ENCODE measurements at regions not wholly inside any gene's neighbourhood (a gene's known extent, or its start where the extent isn't known, plus 50 kb on each side); places are given as distances from the start of the nearest gene placed in this dataset.

DNA sequence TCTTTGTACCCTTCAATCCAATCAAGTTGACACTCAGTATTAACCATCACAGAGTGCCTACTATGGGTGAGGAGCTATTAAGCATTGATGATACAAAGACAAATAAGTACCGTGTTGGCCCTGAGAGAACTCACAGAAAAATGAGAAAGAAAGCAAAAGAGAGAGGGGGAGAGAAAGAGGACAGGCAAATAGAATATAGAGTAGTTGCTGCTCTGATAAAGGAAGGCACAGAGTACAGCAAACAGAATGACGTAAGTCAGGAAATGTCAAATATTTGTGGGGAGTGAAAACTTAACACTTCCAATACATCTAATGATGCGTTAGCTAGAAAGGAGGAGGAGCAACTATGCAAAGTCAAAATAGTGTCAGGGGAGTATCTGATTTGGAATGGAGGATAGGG is 320.6 kb upstream of the KCNH8 start:
- DNase-seq (ENCODE audit: low spot score), result no peak

DNA sequence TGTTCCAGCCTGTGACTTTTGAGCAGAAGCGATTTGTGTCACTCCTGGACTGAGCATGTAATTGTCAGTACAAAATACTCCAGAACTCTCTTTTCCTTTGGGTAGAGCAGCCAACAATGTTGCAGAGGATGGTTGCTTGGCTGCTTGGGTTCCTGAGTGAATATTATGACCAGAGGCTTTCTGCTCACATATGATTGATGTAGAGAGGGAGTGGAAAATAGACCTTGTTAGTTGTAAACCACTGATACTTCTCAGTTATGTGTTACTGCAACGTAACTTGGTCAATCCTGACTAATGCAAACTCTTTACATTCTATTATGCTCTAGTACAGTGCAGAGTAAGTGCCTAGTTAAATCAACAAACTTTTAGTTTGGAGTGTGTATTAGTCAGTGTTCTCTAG is 322.6 kb upstream of the KCNH8 start:
- no peak for DNase-seq (ENCODE audit: low spot score)

DNA sequence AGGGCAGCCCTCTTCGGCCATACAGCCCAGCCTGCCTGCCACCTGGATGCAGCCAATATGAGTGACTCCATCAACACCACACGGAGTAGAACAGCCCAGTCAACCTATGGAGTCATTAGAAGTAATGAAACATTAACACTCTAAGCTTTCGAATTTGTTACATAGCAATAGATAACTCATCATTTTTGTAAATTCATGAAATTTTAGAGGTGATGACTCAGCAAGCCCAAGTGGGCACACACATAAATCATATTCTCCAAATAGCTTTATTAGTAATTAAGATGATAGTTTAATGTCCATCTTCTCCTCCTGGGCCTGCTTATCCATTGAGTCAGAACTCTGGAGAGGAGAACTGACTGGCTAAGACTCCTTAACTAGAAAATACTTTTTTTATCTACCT is 335.0 kb upstream of the KCNH8 start:
- no peak for DNase-seq (ENCODE audit: low spot score)

DNA sequence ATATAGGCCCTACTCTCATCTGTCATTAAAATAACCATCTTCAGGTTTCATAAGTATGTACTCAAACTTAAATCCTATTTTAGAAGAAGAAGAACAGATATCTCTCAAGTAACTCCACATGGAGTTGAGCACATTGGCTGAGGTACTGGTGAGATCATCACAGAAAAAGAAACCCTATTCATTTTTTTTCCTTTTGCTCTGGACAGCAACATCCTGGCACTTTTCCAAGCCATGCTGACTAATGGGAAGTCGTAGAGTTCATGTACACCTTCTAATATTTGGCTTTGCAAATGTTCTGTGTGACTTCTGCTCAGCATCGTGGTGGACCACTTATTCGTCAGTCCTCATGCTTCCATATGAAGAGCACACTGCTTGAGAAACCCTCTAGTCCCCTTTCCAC is 336.0 kb upstream of the KCNH8 start:
- DNase-seq (ENCODE audit: low spot score), result no peak

DNA sequence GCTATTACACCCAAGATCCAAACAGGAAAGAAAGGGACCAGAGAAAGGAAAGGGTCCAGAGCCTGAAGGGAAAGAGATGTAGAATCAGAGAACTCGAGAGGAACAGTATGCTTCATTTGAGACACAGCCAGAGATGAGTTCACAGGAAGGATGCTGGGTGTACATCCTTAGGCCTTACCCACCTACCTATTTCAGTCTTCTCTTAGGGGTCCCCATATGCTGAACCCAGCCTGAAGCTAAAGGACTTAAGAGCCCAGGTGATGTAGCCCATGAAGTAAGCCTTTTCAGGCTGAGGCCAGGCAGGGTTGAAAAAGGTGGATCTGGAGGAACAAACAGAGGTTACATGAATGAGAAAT is 338.0 kb upstream of the KCNH8 start:
- no peak for DNase-seq (ENCODE audit: low spot score)

DNA sequence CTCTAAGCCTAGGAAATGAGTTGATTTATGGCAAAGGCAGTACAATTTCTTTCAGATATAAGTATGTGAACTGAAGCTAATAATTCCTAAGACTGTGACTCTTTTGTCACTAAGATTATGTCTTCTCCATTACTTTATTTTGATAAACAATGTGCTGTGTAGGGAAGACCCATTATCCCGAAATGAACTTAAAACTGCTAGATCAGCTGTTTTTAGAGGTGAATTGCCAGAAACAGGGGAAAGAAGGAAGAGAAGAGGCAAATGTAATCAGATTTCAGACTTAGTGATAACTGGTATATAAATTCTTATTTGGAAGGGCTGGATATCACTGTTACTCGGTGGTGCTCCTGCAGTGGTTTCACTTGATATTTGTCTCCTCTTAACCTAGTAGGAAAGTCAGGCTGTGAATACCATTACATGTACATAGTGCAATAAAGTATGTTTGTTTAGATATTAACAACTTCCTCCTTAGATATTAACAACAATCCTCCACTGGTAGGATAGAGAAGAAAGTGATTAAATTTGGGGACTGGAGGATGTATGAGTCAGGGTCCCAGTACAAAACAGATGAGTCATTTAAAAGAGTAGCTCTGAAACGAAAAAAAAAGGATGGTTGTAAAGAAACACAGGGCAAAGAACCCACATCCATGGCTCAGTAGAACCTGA is 338.5 kb upstream of the KCNH8 start:
- no peak for DNase-seq (ENCODE audit: low spot score)

DNA sequence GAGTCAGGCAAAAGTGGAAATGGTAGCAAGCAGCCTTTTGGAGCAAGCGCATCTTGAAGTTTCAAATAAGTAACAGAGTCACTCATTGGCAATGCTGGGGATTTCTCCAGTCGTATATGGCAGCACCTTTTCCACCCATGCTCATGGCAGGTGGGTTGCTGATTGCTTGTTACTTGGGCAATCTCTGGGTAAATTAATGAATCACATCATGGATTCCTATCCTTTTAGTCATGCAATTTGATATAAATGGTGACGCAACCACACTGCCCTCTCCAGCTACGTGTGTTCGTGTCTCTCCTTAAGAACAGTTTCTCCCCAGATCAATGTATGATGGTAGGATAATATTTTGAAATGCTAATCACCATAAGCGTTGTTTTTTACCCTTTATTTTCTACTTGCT is 339.9 kb upstream of the KCNH8 start:
- no peak for DNase-seq (ENCODE audit: low spot score)

DNA sequence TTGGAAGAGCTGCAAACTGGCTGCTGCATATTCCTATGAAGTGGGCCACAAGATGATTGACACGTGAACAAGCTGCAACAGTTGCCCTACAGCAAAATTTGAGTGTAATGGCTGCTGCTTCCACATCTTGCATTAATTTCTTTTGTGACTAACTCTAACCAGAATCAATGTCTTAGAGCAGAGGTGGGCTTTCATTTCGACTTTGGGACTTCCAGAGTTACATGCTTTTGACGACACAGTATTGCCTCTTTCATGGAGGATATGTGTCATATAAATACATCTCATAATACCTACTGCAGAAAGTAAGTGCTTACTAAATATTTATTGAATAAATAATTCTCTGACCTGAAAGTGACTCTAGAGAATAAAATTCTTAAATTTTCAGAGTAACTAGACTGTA is 340.7 kb upstream of the KCNH8 start:
- no peak for DNase-seq (ENCODE audit: low spot score)

DNA sequence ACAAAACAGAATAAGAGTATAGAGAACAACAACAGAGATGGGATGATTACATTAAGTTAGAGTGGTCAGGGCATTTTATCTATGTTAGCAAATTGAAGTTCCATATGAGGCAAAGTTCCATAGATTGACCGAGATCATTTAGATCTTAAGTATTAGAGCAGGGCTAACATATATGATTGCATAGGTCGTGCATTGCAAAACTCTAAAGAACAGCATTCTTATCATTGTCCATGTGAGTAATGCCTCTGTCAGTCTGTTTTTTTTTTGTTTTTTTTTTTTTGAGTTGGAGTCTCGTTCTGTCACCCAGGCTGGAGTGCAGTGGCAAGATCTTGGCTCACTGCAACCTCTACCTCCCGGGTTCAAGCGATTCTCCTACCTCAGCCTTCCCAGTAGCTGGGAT is 341.7 kb upstream of the KCNH8 start:
- no peak for DNase-seq (ENCODE audit: low spot score)

DNA sequence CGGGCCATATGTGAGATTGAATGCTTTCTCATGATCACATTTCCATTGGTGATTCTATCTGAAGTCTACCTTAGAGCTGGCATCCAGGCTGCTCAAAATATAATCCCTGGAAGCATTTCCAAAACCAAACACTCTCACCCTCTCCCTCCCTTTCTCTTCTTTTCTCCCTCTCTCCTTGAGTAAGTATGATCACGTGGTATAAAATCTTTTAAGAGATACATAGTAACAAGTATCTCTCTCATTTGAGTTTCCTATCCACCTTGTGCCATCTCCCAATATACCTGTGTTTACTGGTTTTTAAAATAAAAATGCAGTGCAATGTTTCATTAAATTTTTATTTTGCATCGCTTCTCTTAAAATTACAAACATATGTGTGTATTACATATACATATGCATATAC is 350.9 kb upstream of the KCNH8 start:
- no peak for DNase-seq (ENCODE audit: low spot score)

DNA sequence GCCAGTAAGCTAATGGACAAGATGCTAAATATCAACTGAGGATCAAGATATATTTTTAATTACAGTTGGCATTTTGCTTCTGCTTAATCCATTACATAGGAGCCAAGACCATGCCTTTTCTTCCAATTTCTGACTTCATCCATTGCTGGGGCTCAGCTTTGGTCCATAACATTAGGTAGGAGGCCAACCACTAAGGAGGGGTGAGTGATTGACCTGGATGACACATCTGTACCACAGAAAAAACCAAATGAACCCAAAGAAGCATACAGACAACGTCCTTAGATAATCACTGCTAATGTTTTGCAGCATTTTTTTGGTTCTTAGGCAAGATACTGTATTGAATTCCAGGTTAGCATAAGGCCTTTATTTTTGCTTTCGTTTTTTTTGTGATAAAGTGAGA is 353.2 kb upstream of the KCNH8 start:
- no peak for DNase-seq (ENCODE audit: low spot score)

DNA sequence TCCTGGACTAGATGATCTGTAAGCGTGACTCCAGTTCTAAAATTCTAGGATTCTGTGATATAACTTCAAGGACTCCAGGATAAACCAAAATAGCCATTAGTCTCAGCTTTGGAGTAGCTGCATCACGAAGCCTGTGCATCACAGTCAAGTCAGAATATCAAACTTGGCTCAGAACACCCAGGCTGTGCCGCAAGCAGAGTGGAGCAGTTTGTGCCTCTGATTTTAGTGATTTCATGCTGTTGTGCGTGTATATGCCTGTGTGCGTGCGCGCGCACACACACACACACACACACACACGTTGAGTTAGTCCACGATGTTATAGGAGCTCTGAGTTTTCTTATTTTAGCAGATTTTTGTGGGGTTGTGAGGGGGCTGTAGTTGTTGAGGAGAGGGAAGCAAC is 356.6 kb upstream of the KCNH8 start:
- DNase-seq (ENCODE audit: low spot score), result no peak

DNA sequence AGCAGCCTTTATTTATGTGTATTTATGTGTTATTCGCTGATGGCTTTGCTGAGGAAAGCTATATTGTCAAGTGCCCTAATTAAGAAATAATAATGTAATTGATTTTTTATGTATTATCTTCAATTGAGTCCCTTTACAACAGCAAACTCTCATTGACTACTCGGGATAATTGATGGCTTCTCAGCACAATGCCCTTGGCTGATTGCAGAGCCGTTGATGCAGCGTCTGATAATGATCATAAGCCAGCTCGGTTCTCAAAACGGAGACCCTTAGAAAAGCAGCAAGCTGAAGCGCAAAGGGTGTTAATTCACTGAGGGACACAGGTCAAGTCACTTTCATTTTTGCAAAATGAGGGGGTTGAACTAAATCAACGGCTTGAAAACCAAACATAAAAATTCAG is 357.1 kb upstream of the KCNH8 start:
- no peak for DNase-seq (ENCODE audit: low spot score)

DNA sequence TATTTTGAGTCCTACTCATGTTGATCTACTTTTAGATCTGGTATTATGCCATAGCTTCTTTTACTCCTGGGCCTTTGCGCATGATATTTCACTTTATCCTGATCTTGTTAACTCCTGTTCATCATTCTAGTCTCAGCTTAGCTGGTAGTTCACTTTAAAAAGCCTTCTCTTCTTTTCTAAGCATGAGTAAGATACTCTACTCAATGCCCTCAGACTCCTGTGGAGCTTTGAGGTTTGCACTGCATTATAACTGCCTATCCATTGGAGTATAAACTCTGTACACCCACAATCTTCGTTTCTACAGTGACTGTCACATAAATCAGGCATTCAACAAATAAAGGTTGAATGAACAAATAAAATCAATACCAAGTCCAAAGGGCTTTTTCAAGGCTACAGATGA is 357.9 kb upstream of the KCNH8 start:
- no peak for DNase-seq (ENCODE audit: low spot score)

DNA sequence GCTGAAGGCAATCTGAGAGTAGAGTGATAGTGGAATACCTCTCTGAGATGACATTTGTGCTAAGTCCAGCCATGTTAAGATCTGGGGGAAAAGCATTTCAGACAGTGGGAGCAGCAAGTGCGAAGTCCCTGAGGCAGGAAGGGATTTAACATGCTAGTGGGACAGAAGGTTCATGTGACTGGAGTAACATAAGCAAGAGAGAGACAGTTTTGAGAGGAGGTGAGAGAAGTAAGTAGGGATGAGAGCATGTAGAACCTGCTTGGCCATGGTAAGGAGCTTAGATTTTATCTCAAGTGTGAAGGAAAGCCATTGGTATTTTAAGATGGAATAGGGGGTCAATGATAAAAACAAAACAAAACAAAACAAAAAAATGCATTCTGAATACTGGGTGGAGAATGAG is 358.6 kb upstream of the KCNH8 start:
- no peak for DNase-seq (ENCODE audit: low spot score)

DNA sequence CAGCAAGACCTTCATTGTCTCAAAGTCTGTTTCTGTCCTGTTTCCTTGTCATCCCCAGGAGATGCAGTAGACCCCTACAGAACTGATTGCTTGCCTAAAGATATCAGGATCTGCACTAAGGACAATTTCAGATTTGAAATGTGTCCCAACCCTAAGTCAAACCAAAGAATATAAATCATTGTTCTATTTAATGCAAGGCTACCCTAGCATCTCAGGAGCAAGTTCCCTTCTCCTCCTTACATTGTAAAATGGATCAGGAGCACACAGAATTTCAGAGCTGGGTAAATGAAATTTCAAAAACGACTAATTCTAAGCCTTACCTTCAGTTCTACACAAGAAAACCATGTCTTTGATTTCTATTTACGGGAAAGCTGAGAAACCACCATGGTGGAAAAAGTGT is 360.9 kb upstream of the KCNH8 start:
- no peak for DNase-seq (ENCODE audit: low spot score)

DNA sequence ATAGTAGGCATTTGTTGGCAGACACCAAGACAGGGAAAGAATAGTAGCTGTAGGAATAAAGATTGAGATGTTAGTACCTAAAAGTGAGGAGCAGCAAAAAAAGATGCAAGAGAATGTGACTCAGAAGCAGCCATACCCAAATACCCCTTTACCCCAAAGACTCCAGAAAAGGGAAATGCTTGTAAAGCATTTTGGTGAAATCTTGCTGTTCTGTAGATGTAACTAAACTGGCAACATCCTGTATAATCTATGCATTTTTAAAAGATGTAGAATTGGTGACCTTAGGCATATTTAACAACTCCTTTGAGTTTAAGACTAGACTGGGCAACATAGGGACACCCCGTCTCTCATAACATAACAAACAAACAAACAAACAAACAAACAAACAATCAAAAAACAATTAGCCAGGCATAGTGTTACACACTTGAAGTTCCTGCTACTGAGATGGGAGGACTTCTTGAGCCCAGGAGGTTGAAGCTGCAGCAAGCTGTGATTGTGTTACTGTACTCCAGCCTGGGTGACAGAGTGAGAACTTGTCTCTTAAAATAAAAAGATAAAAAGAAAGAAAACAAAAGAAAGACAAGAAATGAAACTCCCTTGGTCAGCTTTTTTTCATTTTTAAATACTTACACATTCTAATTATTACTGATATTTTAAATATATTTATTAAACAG is 361.5 kb upstream of the KCNH8 start:
- no peak for DNase-seq (ENCODE audit: low spot score)

DNA sequence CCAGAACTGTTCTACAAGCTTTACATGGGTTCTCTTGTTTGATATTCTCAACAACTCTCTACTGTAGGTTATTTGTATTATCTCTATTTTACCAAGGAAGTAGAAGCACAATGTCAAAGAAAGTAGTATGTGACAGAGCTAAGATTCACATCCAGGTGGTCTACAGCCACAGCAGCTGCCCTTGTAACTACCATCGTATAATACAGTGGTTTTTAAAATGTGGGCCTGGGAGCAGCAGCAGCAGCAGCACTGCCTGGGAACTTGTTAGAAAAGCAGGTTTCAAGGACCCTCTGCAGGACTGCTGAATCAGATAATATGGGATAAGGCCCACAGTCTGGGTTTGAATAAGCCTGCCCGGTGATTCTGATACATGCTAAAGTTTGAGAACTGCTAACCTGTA is 357.1 kb upstream of the SATB1 start:
- no peak for DNase-seq (ENCODE audit: low spot score)

DNA sequence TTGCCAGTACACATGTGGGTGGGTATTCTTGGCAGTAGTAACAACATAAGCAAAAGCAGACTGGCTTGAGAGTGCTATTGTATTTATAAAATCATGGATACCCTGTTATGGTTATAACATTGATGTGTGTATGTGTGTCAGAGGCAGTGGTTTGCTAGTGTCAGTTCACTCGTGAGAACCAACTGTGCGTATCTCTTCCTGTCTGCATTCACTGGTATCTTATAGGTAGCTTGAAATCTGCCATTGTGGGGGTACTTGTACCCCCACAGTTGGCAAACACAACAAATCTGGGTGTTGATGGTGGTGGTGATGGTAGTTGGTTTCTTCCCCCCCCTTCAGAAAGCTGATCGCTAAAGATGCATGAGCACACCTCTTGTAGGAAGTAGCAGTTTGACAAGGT is 355.8 kb upstream of the SATB1 start:
- no peak for DNase-seq (ENCODE audit: low spot score)

DNA sequence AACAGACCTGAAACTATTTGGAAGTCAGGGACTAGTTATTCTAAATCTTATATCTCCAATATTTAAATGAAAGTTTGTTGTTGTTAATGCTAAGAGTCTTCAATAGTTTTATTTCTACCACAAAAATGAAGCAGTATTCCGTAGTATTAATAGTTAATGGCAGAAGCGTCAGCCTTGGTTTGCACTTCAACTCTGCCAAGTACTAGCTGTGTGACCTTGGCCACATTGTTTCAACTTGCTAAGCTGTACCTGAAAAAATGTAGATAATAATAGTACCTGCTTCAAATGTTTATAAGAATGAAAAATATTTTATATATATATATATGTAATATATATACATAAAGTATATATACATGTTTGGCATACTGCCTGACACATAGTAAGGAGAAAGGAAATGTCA is 354.6 kb upstream of the SATB1 start:
- no peak for DNase-seq (ENCODE audit: low spot score)

DNA sequence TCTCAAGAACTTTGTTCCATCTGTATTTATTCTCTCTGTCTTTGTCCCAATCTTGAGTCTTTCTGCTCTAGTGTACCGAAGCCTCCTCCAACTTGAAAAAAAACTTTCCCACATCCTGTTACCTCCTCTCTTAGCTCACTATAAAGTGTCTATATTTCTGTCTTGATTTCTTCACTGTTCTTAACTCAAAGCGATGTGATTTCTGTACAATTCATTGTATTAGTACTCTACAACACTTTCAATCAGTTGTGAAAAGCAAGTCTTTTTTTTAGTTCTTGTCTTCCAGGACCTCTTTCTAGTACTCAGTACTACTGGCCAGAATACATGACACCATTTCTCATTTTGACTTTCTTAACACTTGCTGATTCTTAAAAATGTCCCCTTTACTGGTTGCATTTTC is 353.5 kb upstream of the SATB1 start:
- DNase-seq (ENCODE audit: low spot score), result no peak

DNA sequence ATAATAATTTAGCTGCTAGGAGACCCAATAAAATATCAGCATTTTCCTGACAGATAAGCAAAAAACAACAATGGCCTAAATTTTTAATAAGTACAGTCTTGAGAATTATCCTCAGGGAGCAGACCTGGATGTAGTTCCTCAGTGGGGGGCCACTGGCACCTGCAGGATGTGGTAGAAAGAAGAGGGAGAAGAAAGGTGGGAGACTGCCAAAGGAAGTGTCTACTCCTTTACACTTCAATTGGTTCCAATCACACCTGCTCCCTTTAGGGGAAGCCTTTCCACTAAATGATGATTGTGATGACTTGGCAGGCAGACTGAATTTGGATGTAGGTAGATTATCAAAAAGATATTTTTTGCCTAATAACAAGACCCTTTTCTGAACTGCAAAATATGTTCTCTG is 353.0 kb upstream of the SATB1 start:
- no peak for DNase-seq (ENCODE audit: low spot score)

DNA sequence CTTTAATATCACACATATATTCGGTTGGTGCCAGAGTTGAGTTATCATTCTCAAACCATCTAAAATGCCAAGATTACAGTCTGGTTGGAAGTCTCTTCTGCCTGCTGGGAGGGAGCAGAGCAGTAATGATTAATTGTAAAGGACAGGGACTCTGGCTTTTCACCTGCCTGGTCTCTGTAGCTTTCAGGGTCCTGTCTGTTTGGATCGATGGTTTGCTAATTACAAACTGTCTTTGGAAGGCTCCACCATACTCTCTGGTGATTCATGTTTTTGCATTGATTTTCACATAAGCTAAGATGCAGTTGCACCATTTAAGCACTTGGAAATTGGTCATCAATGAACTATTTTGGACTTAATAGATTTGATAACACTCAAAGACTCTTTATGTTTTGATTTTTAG is 350.4 kb upstream of the SATB1 start:
- DNase-seq (ENCODE audit: low spot score), result no peak

DNA sequence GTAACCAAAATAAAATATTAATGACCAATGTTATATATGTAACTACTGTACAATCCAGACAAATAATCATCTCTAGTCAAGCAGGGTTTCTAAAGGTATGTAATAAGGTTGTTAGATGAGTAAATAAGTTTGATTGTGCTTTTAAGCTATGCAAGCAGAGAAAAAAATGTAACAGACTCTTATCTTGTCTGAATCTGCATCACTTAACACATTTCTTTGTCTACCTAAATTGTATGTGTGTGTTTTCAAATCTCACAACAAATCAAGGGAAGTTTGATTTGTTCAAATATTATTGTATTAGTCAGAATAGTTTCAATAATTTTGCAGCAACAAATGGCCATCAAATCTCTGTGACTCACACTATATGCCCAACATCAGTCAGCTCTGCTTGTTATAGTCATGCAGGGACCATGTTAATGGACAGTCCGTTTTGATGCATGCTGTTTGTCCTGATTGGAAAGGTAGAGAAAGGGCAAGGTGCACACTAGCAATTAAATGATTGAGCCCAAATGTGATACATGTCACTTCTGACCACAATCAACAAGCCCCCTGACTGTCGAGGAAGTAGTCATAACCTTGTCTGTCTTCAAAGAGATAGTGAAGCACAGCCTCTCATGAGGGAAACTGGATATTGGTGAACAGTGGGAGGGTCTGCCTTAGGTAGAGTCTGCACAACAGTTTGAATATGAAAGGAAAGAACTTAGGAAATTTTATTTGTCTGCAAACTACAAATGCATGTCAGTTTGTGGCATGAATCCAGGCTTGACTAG is 349.4 kb upstream of the SATB1 start:
- DNase-seq (ENCODE audit: low spot score), result no peak

All from putamen (tissue), 1 donor.